Transverse colon (tissue), 3 donors: ENCODE measurements at regions not wholly inside any gene's neighbourhood (a gene's known extent, or its start where the extent isn't known, plus 50 kb on each side); places are given as distances from the start of the nearest gene placed in this dataset.

Experiments
- POLR2A ChIP-seq: fragments of 450-650 bp; IDR thresholded peaks from one replicate; pipeline ENCODE4 v1.6.1; 2016; ENCODE audit warnings: antibody characterized with exemption, mild to moderate bottlenecking, moderate library complexity
- TF ChIP-seq, protein P1 (sequence below), 5 experiments: fragments of 200-600 bp in 3 of 5; fragments of 450-650 bp in 2 of 5; sonication (generic) in 3 of 5; IDR thresholded peaks; 1 replicate in 2 of 5; 2 replicates in 3 of 5; pipeline ENCODE4 v1.5.1; 2016 to 2017; ENCODE audit warnings: antibody characterized with exemption in 5 of 5, inconsistent platforms in 3 of 5, mild to moderate bottlenecking in 2 of 5, moderate library complexity in 1 of 5

DNA sequence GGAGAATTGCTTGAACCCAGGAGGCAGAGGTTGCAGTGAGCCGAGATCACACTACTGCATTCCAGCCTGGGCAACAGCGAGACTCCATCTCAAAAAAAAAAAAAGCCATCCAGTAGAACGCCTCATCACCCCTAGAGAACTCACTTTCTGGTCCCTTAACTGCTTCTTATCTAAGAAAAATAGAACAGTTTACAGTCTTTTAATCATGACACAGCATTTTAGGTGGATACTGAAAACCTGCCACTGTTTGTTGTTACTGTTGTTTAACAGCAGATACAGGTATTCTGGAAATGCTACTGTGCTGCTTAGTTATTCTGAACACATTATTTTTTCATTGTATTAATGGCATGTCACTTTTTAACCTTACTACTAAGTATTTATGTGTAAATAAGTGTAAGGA lies 624.3 kb upstream of the GHITM start:
- TF ChIP-seq, protein P1, sequence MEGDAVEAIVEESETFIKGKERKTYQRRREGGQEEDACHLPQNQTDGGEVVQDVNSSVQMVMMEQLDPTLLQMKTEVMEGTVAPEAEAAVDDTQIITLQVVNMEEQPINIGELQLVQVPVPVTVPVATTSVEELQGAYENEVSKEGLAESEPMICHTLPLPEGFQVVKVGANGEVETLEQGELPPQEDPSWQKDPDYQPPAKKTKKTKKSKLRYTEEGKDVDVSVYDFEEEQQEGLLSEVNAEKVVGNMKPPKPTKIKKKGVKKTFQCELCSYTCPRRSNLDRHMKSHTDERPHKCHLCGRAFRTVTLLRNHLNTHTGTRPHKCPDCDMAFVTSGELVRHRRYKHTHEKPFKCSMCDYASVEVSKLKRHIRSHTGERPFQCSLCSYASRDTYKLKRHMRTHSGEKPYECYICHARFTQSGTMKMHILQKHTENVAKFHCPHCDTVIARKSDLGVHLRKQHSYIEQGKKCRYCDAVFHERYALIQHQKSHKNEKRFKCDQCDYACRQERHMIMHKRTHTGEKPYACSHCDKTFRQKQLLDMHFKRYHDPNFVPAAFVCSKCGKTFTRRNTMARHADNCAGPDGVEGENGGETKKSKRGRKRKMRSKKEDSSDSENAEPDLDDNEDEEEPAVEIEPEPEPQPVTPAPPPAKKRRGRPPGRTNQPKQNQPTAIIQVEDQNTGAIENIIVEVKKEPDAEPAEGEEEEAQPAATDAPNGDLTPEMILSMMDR (IDR thresholded peaks at IDR 0.05): no peak
- no peak for TF ChIP-seq POLR2A
